ENCODE measurements at regions not wholly inside any gene's neighbourhood (a gene's known extent, or its start where the extent isn't known, plus 50 kb on each side); places are given as distances from the start of the nearest gene placed in this dataset.

DNA sequence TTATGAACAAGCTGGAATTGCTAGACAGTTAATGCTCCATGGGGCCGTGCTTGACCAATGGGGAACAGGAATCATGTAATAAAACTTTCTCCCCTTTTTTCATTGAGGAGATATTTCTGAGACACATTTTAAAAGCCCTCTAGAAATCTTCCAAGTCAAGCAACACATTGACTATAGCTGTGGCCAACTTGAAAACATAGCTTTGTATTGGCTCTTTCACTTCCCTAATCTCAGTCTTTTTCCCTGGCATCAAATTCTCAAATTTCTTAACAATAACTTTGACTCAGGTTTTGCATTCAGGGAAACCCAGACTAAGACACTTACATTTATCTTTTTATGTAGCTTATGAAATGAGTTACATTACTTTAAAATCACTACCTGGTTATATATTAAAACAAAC is 947.1 kb upstream of the MBL2 start:
- H3K4me3 ChIP-seq (ENCODE audit: low read depth, low read length): no peak overlapping the region
- DNase-seq (ENCODE audit: low read depth): no peak
- TF ChIP-seq CTCF (IDR thresholded peaks at IDR 0.05; ENCODE audit: insufficient read depth, low read length): no peak

DNA sequence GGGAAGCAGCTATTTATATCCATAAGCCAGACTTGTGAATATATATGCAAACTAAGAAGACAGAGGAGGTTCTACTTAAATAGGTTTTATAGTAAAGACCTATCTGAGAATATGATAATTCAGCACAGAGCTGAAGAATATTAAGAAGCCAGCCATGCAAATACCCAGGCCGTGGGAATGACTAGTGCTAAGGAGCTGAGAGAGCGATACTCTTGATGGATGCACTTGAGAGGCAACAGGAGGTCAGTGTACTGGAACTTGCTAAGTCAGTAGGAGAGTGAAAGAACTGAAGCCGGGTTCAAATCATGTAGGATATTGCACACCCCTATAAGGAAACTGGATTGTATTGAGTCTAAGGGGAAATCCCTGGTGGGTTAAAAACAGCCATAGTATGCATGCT is 943.6 kb upstream of the MBL2 start:
- no peak for DNase-seq (ENCODE audit: low read depth)
- TF ChIP-seq CTCF (IDR thresholded peaks at IDR 0.05; ENCODE audit: insufficient read depth, low read length): no peak
- H3K4me3 ChIP-seq (ENCODE audit: low read depth, low read length): no peak overlapping the region

- no peak for DNase-seq (ENCODE audit: low read depth)
- no peak overlapping the region for H3K4me3 ChIP-seq (ENCODE audit: low read depth, low read length)
- TF ChIP-seq CTCF (IDR thresholded peaks at IDR 0.05; ENCODE audit: insufficient read depth, low read length): no peak
These were observed 940.8 kb upstream of the MBL2 start for GRCh38 chr10:53713431-53713830.

- TF ChIP-seq CTCF (IDR thresholded peaks at IDR 0.05; ENCODE audit: insufficient read depth, low read length): no peak
- no peak for DNase-seq (ENCODE audit: low read depth)
These were observed 929.9 kb upstream of the MBL2 start for GRCh38 chr10:53702489-53702888.

GRCh38 chr10:53701213-53701612 is 928.6 kb upstream of the MBL2 start:
- no peak overlapping the region for H3K4me3 ChIP-seq (ENCODE audit: low read depth, low read length)
- DNase-seq (ENCODE audit: low read depth): no peak
- TF ChIP-seq CTCF (IDR thresholded peaks at IDR 0.05; ENCODE audit: insufficient read depth, low read length): no peak

More at GRCh38 chr10:53702489-53702888, 929.9 kb upstream of the MBL2 start:
- no peak overlapping the region for H3K4me3 ChIP-seq (ENCODE audit: low read depth, low read length)

DNA sequence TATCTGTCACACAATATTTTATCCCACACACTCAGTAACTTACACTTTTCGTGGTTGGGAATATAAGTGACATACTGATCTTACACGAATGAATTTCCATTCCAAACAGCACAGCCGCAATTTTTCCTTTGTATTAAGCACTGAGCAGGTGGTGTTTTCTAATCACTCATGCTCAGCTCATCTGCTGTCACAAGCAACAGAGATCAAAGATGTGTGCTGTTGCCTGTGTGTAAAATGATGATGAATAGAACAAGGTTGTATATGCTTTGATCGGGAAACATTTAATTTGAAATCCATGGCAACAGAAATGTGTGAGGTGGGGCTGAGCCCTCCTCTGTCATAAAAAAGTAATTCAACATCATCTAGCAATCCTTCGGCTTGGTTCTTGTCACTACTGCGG is 927.7 kb upstream of the MBL2 start:
- no peak overlapping the region for H3K4me3 ChIP-seq (ENCODE audit: low read depth, low read length)
- TF ChIP-seq CTCF (IDR thresholded peaks at IDR 0.05; ENCODE audit: insufficient read depth, low read length): no peak
- no peak for DNase-seq (ENCODE audit: low read depth)

DNA sequence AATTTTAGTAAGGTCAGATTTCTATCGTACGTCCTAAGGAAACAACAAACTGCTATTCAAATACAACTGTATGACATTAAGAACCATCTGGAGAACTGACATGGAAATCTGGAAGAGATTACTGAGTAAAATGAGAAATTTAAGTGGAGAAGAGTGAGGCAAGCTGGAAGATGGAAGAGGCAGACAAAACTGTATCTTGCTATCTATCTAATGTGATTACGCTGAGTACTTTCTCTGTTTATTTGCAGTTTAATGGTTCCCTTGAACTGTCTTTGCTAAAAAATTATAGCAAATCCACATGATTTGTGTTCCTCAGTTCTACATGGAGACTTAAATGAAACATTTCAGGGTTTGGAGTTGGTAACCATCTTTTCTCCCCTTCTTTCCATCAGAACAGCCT is 927.1 kb upstream of the MBL2 start:
- no peak for TF ChIP-seq CTCF (IDR thresholded peaks at IDR 0.05; ENCODE audit: insufficient read depth, low read length)
- DNase-seq (ENCODE audit: low read depth): no peak
- H3K4me3 ChIP-seq (ENCODE audit: low read depth, low read length): no peak overlapping the region

Measured in fibroblast of the aortic adventitia (primary cell).